OCI-LY7 (cell line): ENCODE measurements at regions not wholly inside any gene's neighbourhood (a gene's known extent, or its start where the extent isn't known, plus 50 kb on each side); places are given as distances from the start of the nearest gene placed in this dataset.

Experiments used
- EZH2phosphoT487 ChIP-seq: fragments of 200-600 bp; sonication (generic); IDR thresholded peaks from 2 replicates; pipeline ENCODE4 v1.6.1; 2018; ENCODE audit warnings: low read depth, borderline replicate concordance, mild to moderate bottlenecking, mixed run types, antibody characterized with exemption, low read length, moderate library complexity, mixed read lengths
- TF ChIP-seq, protein P1 (sequence below): fragments of 200-600 bp; sonication (generic); conservative IDR thresholded peaks from 2 replicates; pipeline ENCODE4 v1.5.1; 2014; ENCODE audit warnings: mild to moderate bottlenecking, antibody characterized with exemption, low read length, moderate library complexity, mixed read lengths

DNA sequence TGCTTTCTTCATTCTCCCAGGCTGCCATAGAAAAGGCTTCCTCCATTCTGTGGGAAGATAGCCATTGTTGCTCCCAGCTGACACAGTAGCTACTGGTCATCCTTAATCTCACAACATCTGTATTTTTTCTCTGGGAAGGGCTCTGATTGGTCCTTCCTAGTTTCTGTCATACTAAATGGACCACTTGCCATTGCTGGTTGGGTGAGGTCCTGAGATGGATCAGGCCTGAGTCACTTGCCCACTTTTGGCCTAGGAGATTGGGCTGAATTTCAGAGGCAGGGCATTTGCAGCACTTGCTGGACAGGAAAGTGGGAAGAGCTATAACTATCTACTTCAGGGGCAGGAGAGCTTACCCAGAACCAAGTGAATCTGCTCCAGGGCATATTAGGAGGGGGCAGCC, 106.5 kb upstream of the PROK2 start:
- TF ChIP-seq, protein P1, sequence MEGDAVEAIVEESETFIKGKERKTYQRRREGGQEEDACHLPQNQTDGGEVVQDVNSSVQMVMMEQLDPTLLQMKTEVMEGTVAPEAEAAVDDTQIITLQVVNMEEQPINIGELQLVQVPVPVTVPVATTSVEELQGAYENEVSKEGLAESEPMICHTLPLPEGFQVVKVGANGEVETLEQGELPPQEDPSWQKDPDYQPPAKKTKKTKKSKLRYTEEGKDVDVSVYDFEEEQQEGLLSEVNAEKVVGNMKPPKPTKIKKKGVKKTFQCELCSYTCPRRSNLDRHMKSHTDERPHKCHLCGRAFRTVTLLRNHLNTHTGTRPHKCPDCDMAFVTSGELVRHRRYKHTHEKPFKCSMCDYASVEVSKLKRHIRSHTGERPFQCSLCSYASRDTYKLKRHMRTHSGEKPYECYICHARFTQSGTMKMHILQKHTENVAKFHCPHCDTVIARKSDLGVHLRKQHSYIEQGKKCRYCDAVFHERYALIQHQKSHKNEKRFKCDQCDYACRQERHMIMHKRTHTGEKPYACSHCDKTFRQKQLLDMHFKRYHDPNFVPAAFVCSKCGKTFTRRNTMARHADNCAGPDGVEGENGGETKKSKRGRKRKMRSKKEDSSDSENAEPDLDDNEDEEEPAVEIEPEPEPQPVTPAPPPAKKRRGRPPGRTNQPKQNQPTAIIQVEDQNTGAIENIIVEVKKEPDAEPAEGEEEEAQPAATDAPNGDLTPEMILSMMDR: no peak
- TF ChIP-seq EZH2phosphoT487: no peak
